GM21825 (cell line): ENCODE measurements at regions not wholly inside any gene's neighbourhood (a gene's known extent, or its start where the extent isn't known, plus 50 kb on each side); places are given as distances from the start of the nearest gene placed in this dataset.

Experiments used
- ATAC-seq: cut with Tn5 transposase; IDR thresholded peaks from one replicate; pipeline ENCODE4 v1.9.1; 2021; ENCODE audit warnings: mild to moderate bottlenecking, moderate library complexity; ENCODE audit not compliant: unreplicated experiment

DNA sequence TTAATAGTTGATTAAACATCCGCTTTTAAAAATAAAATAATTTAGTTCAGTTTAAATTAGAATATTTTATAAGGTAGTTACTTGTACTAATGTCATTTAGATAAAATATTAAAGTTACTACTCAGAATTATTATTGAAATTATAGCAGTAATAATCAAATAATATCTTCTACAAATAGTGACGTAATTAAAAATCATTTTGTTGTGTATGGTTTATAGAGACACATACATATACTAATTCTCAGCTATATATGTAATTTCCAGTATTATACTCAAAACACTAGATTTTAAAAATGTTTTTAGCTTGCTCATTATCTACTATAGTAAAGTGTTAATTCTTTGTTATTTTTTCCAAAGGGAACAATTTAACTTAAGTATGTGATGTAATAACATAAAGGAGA, 435.2 kb upstream of the MANEA start:
- ATAC-seq: no peak

DNA sequence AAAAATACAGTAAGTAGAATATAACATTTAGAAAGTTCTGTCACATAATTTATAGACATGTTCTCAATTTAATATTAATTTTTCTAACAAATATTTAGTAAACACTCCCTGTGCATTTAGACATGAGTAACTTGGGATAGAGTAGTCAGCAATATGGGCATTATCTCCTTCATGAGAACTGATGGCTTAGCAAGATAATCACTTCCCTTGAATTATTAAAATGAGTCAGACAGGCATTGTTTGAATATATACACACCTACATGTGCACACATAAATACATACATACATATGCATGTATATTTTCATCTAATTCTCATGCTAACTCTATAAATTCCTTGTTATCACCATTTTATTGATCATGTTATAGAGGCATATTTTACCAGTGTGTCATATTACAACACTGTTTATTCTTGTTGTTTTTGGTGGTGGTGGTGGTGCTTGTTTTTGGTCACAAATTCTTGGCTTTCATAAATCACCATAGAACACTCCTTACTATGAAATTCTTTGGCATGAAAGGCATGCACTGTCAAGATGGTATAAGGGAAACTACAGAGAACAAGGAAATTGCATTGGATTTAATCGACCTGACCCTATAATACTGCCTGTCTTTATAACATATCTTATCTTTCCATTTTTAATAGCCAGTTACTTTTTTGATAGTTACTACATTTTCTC, 434.5 kb upstream of the MANEA start:
- ATAC-seq: no peak

GRCh38 chr6:95143408-95144180, 433.7 kb upstream of the MANEA start:
- ATAC-seq: no peak

DNA sequence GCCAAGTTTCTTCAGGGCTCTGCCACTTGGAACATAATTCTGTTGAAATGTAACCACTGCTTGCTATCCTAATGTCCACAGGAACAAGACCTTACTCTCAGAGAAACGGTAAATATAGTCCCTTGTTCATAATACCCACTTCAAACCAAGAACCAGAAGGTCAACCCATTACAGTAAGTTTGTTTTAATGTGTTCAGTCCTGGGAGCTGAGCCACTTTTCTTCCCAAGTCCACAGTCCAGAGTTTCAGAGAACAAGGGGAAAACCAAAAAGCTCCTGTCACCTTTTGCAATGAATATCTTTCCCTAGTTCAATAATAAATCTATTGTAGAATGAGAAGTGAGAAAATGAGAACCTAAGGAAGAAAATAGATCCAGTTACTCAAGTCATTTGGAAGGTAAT, 431.9 kb upstream of the MANEA start:
- ATAC-seq: no peak

GRCh38 chr6:95159557-95159956, 417.8 kb upstream of the MANEA start:
- no peak for ATAC-seq

DNA sequence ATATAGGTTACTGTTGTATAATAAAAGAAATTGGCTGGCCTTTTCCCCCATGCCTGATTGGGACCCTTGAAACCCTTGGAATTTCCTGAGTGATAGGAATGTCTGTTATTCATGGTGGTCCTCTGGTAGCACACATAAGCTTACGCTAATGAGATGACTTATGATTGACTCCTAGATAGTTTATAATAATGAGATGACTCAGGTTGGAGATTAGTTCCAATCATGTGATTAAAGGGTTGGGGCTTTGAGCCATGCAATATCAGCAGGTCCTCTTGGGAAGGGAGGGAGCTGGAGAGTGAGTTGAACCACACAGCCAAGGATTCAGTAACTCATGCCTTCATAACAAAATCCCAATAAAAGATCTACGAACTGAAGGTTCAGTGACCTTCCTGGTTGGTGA, 407.6 kb upstream of the MANEA start:
- no peak for ATAC-seq

- no peak for ATAC-seq
Measured at GRCh38 chr6:95175927-95176675, 401.2 kb upstream of the MANEA start.

DNA sequence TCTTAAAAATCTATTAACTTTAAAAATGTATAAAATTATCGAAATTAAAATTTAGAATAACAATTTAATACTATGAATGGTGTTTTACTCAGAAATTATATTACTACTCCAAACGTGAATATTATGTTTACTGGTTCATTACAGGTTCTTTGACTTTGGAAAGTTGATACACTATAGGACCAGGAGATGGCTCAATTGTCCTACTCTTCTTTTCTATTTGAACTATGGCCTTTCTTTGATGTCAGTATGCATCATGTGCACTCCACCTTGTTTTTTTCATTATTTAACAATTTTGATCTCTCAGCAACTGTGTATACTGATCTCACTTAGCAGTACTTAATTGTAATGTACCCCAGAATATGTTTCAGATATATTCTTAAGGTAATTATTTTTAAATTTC, 391.5 kb upstream of the MANEA start:
- ATAC-seq: no peak

GRCh38 chr6:95186710-95187109, 390.6 kb upstream of the MANEA start:
- ATAC-seq: no peak

DNA sequence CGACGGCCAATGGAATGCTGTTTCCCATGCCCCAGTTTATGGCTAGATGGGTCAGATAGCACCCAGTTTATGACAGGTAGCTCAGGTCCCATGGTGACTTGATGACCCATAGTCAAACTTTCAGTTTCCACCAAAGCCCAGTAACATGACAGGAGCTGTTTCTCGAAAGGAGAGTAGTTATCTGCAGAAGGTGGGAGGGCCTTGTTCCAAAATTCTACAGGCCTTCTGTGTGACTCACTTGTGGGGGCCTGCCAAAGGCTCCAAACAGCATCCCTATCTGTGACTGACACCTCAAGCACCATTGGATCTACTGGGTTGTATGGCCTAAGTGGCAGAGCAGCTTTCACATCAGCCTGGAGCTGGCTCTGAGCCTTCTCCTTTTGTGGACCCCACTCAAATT, 379.7 kb upstream of the MANEA start:
- ATAC-seq: no peak

DNA sequence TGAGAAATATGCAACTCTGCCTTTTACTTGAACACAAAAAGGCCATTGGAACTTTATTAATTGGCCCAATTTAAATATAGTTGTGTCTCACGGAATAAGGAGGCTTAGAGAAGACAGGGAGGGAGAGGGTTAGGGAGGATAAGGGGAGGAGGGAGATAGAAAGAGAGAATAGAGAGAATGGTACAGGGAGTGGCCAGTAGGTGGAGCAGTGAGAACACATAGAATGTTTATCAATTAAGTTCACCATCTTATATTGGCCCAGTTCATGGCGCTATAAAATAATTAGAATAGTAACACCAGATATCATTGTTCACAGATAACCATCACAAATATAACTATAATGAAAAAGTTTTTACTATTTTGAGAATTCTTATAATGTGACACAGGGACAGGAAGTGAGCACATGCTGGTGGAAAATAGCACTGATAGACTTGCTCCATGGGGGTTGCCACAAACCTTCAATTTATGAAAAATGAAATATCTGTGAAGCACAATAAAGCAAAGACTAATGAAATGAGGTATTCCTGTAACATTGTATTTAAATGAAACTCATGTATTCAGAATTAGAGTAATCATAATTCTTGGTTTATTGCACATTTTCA, 374.1 kb upstream of the MANEA start:
- ATAC-seq: peak; percentile 94

DNA sequence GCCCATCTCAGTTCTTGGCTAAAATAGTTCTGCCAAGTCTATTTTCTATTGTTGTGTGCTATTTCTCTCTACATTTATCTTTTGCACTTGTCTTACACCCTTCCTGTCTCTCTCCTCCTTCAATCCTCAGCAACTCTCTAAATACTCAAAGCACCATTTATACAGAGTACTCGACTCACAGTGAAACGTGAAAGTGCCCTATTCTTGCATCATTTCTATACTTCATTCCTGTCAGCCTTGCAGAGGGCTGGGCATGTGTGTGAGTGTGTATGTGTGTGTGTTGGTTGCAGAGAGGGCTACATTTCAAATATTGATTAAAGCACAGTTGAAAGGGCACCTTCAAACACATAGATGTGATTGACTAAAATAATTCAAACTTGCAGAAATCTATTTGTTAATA, 373.2 kb upstream of the MANEA start:
- ATAC-seq: no peak

- no peak for ATAC-seq
Measured at GRCh38 chr6:95208621-95209020, 368.7 kb upstream of the MANEA start.

DNA sequence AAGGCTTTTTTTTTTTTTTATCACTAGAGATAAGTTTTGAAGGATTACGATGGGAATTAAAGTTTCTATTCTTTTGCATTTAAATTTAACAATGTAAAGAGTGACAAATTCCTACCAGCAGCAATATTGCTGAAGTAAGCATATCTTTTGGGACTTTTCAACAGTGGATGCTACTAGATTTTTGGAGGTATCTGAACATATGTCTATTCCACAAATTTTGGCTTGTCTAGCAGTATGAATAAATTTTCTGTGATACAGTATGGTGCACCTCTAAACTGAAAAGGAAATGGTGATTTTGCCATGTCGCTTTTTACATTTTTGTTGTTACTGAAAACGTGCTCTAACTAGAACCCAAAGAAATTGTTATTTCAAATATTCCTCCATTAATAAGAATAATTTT, 368.3 kb upstream of the MANEA start:
- no peak for ATAC-seq

- no peak for ATAC-seq
Measured at GRCh38 chr6:95216555-95216954, 360.8 kb upstream of the MANEA start.

- no peak for ATAC-seq
Measured at GRCh38 chr6:95227351-95227750, 350.0 kb upstream of the MANEA start.

DNA sequence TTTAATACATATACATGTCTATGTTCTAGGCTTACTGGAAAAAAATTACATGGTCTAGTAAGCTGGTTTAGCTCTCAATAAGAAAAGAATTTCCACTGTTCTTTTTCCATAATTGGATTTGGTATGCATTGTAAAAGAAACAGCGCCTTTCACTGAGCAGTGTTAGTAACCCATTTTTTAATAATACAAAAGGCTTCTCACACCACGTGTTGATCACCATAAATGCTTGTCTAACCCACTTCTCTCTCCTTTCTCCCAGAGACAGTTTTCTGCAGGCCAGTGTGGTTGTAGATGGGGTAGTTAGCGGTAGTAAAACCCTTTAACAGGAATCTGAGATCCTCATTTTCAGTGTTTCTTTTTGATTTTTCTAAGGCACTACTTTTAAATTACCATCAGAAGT, 348.7 kb upstream of the MANEA start:
- ATAC-seq: no peak

DNA sequence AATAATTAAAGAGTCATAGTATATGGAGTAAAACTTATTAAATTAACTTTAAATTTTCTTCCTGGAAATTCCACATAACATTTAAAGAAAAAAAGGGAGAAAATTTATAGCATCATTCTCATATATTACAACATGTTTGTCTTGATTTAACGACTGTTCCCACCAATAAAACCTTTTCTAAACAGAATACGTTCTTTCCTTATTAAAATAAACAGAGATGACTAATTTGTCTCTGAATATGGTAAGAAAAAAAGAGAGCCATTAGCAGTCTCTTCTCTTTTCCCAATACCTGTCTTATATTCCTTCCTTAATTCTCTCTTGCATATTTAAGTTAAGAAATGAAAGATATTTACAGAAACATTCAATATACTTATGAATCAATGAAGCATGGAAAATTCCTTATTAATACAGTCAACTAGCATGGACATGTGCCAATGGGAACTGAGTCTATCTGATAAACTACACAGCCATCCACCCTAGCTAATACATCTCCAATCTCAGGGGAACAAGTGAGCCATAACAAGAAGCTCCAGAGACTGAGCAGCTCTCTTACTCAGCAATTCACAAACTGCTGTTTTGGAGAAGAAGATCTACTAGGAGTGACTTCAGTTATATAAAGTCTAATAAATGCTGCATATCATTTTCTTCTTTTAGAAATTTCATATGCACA, 347.1 kb upstream of the MANEA start:
- ATAC-seq: no peak

- ATAC-seq: no peak
Measured at GRCh38 chr6:95231416-95231815, 345.9 kb upstream of the MANEA start.

DNA sequence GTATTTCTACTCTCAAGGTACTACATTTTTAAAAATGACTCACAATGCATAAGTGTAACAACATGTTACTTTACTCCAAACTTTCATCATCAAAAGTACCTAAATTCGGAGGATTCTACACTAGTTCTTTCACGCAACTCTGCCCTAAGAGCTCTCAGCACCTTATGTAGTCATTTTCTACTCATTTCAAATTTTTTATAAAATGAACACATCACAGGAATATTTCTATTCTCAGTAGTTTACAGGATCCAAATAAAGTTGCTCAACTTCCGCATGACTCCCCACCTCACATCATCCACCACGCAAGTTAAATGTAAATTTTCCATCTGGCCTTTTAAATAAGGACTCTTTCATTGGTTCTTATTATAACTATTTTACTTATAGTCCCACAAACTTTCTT, 344.9 kb upstream of the MANEA start:
- no peak for ATAC-seq

GRCh38 chr6:95233879-95234278, 343.5 kb upstream of the MANEA start:
- ATAC-seq: no peak
